Endothelial cell of umbilical vein (primary cell): ENCODE measurements at regions not wholly inside any gene's neighbourhood (a gene's known extent, or its start where the extent isn't known, plus 50 kb on each side); places are given as distances from the start of the nearest gene placed in this dataset.

Experiments used
- BruUV-seq: library from RNA; stranded (reverse); fragments of 400-500 nt; replicated peaks from 2 replicates; lab custom pipeline; 2021; lab: Mats Ljungman, UMichigan
- CTCF ChIA-PET: fragments of 300-600, 350-600 bp; sonication (Branson Sonifier 250); formaldehyde crosslinking; loops from one replicate; lab custom pipeline; 2021; ENCODE audit warnings: antibody characterized with exemption, inconsistent platforms; lab: Charles Lee
- POLR2A ChIA-PET: fragments of 300-600, 350-600 bp; sonication (Branson Sonifier 250); formaldehyde crosslinking; loops from one replicate; lab custom pipeline; 2021; ENCODE audit warnings: antibody characterized with exemption, inconsistent platforms; lab: Charles Lee
- DNase-seq: peaks from one replicate; pipeline ENCODE4 v3.0.0-alpha.2; 2011; ENCODE audit warnings: low read depth, low spot score
- FAIRE-seq: peaks from 2 replicates; lab custom pipeline; 2011; peaks lifted over from hg19 to GRCh38; lab: Jason Lieb, UNC
- H2AFZ ChIP-seq: 2 replicates; pipeline ENCODE4 v1.6.0; 2012; ENCODE audit warnings: low read depth, low read length, control low read depth, inconsistent platforms
- H3K27ac ChIP-seq: 2 replicates; pipeline ENCODE4 v1.5.1; 2011; ENCODE audit warnings: low read depth, mild to moderate bottlenecking, control low read depth, low read length, moderate library complexity; ENCODE audit not compliant: insufficient read depth
- H3K27me3 ChIP-seq, 2 experiments: 2 replicates each; pipeline versions ENCODE4 v1.6.0 to v1.6.1; 2011; ENCODE audit warnings: low read length in 2 of 2, mixed read lengths in 1 of 2; ENCODE audit not compliant: control insufficient read depth in 2 of 2, insufficient read depth in 2 of 2
- H3K36me3 ChIP-seq, 2 experiments: 2 replicates in 1 of 2; 3 replicates in 1 of 2; pipeline ENCODE4 v1.5.1; 2011; ENCODE audit warnings: low read length in 2 of 2, mild to moderate bottlenecking in 1 of 2, moderate library complexity in 1 of 2; ENCODE audit not compliant: control insufficient read depth in 2 of 2, insufficient read depth in 2 of 2; ENCODE audit errors: extremely low read depth in 1 of 2
- H3K4me1 ChIP-seq: 3 replicates; pipeline ENCODE4 v1.5.1; 2011; ENCODE audit warnings: mild to moderate bottlenecking, low read length; ENCODE audit not compliant: control insufficient read depth, insufficient read depth; ENCODE audit errors: extremely low read depth
- H3K4me2 ChIP-seq: 2 replicates; pipeline ENCODE4 v1.6.1; 2011; ENCODE audit warnings: low read length, control low read depth, mixed read lengths; ENCODE audit not compliant: insufficient read depth
- H3K4me3 ChIP-seq, 3 experiments: fragments of 200-600 bp in 1 of 3; sonication (generic), shearing (Covaris generic) in 1 of 3; replicated peaks in 1 of 3; 2 replicates each; pipeline ENCODE4 v1.5.1; 2011 to 2016; ENCODE audit warnings: control low read depth in 3 of 3, low read length in 3 of 3, mild to moderate bottlenecking in 2 of 3, inconsistent platforms in 1 of 3, low read depth in 1 of 3, moderate library complexity in 1 of 3; ENCODE audit not compliant: insufficient read depth in 1 of 3
- H3K79me2 ChIP-seq: 2 replicates; pipeline ENCODE4 v1.6.0; 2012; ENCODE audit warnings: low read length, inconsistent platforms; ENCODE audit not compliant: control insufficient read depth, insufficient read depth
- H3K9ac ChIP-seq: replicated peaks from 2 replicates; pipeline ENCODE3; 2011; ENCODE audit warnings: low read length, control low read depth; ENCODE audit not compliant: insufficient read depth; ENCODE audit errors: extremely low read depth
- H3K9me1 ChIP-seq: replicated peaks from 3 replicates; pipeline ENCODE4 v1.6.0; 2011; ENCODE audit warnings: mild to moderate bottlenecking, low read length; ENCODE audit not compliant: control insufficient read depth, insufficient read depth; ENCODE audit errors: extremely low read depth
- H3K9me3 ChIP-seq: replicated peaks from 2 replicates; pipeline ENCODE4 v1.5.1; 2012; ENCODE audit warnings: low read length, inconsistent platforms; ENCODE audit not compliant: control insufficient read depth, insufficient read depth
- H4K20me1 ChIP-seq: replicated peaks from 2 replicates; pipeline ENCODE3; 2011; ENCODE audit warnings: mild to moderate bottlenecking, low read length; ENCODE audit not compliant: control insufficient read depth, insufficient read depth; ENCODE audit errors: extremely low read depth
- EZH2 ChIP-seq: IDR thresholded peaks from 2 replicates; pipeline ENCODE4 v1.6.1; 2012; ENCODE audit warnings: borderline replicate concordance, low read depth, mild to moderate bottlenecking, moderate library complexity, low read length, inconsistent platforms; ENCODE audit not compliant: severe bottlenecking
- FOS ChIP-seq: IDR thresholded peaks from 2 replicates; pipeline ENCODE4 v1.6.1; 2011; ENCODE audit warnings: mild to moderate bottlenecking, low read length, moderate library complexity, borderline replicate concordance; ENCODE audit not compliant: insufficient read depth
- GATA2 ChIP-seq: IDR thresholded peaks from 2 replicates; pipeline ENCODE4 v1.7.0; 2011; ENCODE audit warnings: low read depth, mild to moderate bottlenecking, moderate library complexity, mixed read lengths, low read length; ENCODE audit not compliant: insufficient read length, insufficient read depth
- JUN ChIP-seq: IDR thresholded peaks from 2 replicates; pipeline ENCODE4 v1.6.1; 2011; ENCODE audit warnings: borderline replicate concordance, low read depth; ENCODE audit not compliant: insufficient read length, insufficient read depth
- MAX ChIP-seq: IDR thresholded peaks from 2 replicates; pipeline ENCODE4 v1.6.1; 2011; ENCODE audit not compliant: insufficient read depth, insufficient read length
- MYC ChIP-seq: IDR thresholded peaks from one replicate; pipeline ENCODE4 v1.6.1; 2011; ENCODE audit warnings: mild to moderate bottlenecking, low read depth, low read length
- POLR2A ChIP-seq: IDR thresholded peaks from 2 replicates; pipeline ENCODE4 v1.6.1; 2012; ENCODE audit warnings: low read depth, mild to moderate bottlenecking, control low read depth, low read length
- POLR2AphosphoS5 ChIP-seq: IDR thresholded peaks from 2 replicates; pipeline ENCODE4 v1.6.1; 2012; ENCODE audit warnings: low read depth, mild to moderate bottlenecking, control low read depth, low read length, moderate library complexity; ENCODE audit not compliant: insufficient read depth
- dilution Hi-C: fragments of 300-500 bp; cut with MboI; formaldehyde crosslinking; loops from one replicate; pipeline ENCODE4 v1.15.0; 2019; ENCODE audit warnings: low sequenced_read_pairs; ENCODE audit not compliant: extremely low pct_ligation_motif_present
- intact Hi-C: fragments of 100-400 bp; cut with micrococcal nuclease; formaldehyde crosslinking; loops from one replicate; pipeline ENCODE4 v1.10.0; 2022
- TF ChIP-seq, protein P1 (sequence below), 2 donors: IDR thresholded peaks; 1 replicate in 1 of 2; 2 replicates in 1 of 2; pipeline ENCODE4 v1.5.1; 2011; ENCODE audit warnings: low read length in 2 of 2, mild to moderate bottlenecking in 2 of 2, moderate library complexity in 2 of 2, control low read depth in 1 of 2, inconsistent platforms in 1 of 2, low read depth in 1 of 2; ENCODE audit not compliant: insufficient read depth in 1 of 2; ENCODE audit errors: extremely low read depth in 1 of 2

- CTCF ChIA-PET = interaction anchor here (0.7 kb wide), 1 partner anchor 184 kb away, joined by 4 read pairs; no protein-coding TSS in a partner anchor
- Histone ChIP-seq H3K9ac (no peak overlapping the region), H3K4me3 (no peak overlapping the region), H3K36me3 (no peaks in the 10 kb centered on the region), H3K4me1 (peaks cover 11% of the 10 kb centered on the region), H3K27ac (no peak overlapping the region), H3K79me2 (no peaks in the 10 kb centered on the region), H2AFZ (no peak overlapping the region), H3K9me1 (no peaks in the 10 kb centered on the region), H3K4me2 (no peak overlapping the region), H3K9me3 (no peaks in the 10 kb centered on the region), H4K20me1 (no peaks in the 10 kb centered on the region), H3K27me3 (no peaks in the 10 kb centered on the region)
- intact Hi-C loops = loop anchor here (10.0 kb wide), 1 partner anchor 172 kb away; no protein-coding TSS in a partner anchor
- FAIRE-seq = no peak
- TF ChIP-seq POLR2A (no peak), POLR2AphosphoS5 (no peak), EZH2 (no peak), MYC (no peak)
- dilution Hi-C loops = no loop called here
- no peak for DNase-seq
- POLR2A ChIA-PET = no interaction called here
- BruUV-seq = no TSS peak
Measured at GRCh38 chr7:84533182-84533581, 338.6 kb upstream of the SEMA3A start.

- H4K20me1 ChIP-seq = no peaks in the 10 kb centered on the region
- H3K79me2 ChIP-seq = no peaks in the 10 kb centered on the region
- no TSS peak for BruUV-seq
- no peak for FAIRE-seq
- DNase-seq = no peak
- intact Hi-C loops = loop anchor here (10.0 kb wide), 1 partner anchor 173 kb away; no protein-coding TSS in a partner anchor
- no peak overlapping the region for H3K4me2 ChIP-seq
- dilution Hi-C loops = no loop called here
- ChIA-PET CTCF (interaction anchor here (1.1 kb wide), 2 partner anchors 16 to 71 kb away, joined by 3 to 4 read pairs; no protein-coding TSS in a partner anchor), POLR2A (no interaction called here)
- no peak overlapping the region for H2AFZ ChIP-seq
- H3K36me3 ChIP-seq = no peaks in the 10 kb centered on the region
- H3K27ac ChIP-seq = no peak overlapping the region
- TF ChIP-seq JUN (no peak), GATA2 (no peak), MAX (no peak), POLR2A (no peak), FOS (no peak), POLR2AphosphoS5 (no peak), MYC (no peak), EZH2 (no peak)
- TF ChIP-seq, protein P1, sequence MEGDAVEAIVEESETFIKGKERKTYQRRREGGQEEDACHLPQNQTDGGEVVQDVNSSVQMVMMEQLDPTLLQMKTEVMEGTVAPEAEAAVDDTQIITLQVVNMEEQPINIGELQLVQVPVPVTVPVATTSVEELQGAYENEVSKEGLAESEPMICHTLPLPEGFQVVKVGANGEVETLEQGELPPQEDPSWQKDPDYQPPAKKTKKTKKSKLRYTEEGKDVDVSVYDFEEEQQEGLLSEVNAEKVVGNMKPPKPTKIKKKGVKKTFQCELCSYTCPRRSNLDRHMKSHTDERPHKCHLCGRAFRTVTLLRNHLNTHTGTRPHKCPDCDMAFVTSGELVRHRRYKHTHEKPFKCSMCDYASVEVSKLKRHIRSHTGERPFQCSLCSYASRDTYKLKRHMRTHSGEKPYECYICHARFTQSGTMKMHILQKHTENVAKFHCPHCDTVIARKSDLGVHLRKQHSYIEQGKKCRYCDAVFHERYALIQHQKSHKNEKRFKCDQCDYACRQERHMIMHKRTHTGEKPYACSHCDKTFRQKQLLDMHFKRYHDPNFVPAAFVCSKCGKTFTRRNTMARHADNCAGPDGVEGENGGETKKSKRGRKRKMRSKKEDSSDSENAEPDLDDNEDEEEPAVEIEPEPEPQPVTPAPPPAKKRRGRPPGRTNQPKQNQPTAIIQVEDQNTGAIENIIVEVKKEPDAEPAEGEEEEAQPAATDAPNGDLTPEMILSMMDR (IDR thresholded peaks at IDR 0.05; ENCODE audit: extremely low read depth in 1 of 2, insufficient read depth in 1 of 2, low read depth in 1 of 2, low read length in 2 of 2) = no peak
- no peak overlapping the region for H3K9ac ChIP-seq
- H3K9me1 ChIP-seq = no peaks in the 10 kb centered on the region
- H3K9me3 ChIP-seq = no peaks in the 10 kb centered on the region
- no peak overlapping the region for H3K4me3 ChIP-seq
- H3K27me3 ChIP-seq = no peaks in the 10 kb centered on the region
- peaks cover 11% of the 10 kb centered on the region for H3K4me1 ChIP-seq
Measured at GRCh38 chr7:84532196-84532595, 337.6 kb upstream of the SEMA3A start.
